GM12891 (cell line): ENCODE measurements at regions not wholly inside any gene's neighbourhood (a gene's known extent, or its start where the extent isn't known, plus 50 kb on each side); places are given as distances from the start of the nearest gene placed in this dataset.

ENCODE experiments used
- POLR2A ChIP-seq: IDR thresholded peaks from 2 replicates; pipeline ENCODE4 v1.6.1; 2011; ENCODE audit warnings: low read depth, low read length, control low read depth
- SPI1 ChIP-seq: IDR thresholded peaks from 2 replicates; pipeline ENCODE4 v1.6.1; 2011; ENCODE audit warnings: low read depth, low read length, control low read depth
- TAF1 ChIP-seq: IDR thresholded peaks from 2 replicates; pipeline ENCODE4 v1.6.1; 2011; ENCODE audit warnings: low read depth, low read length, control low read depth

- TF ChIP-seq TAF1 (no peak), POLR2A (no peak), SPI1 (no peak)
Measured at GRCh38 chr16:59236804-59237458, 502.8 kb upstream of the GOT2 start.
